ENCODE measurements at regions not wholly inside any gene's neighbourhood (a gene's known extent, or its start where the extent isn't known, plus 50 kb on each side); places are given as distances from the start of the nearest gene placed in this dataset.

GRCh38 chr10:128541926-128542475 is 415.8 kb upstream of the MKI67 start:
- intact Hi-C loops (cut with micrococcal nuclease; ENCODE audit: unreplicated experiment), result no loop called here
- TF ChIP-seq GLMP (CRISPR knock-in tag; IDR thresholded peaks at IDR 0.05; ENCODE audit: borderline replicate concordance) (no peak), HNF1A (IDR thresholded peaks at IDR 0.05; ENCODE audit: low read depth) (no peak), HNF1A (CRISPR knock-in tag; IDR thresholded peaks at IDR 0.05; ENCODE audit: borderline replicate concordance) (no peak), LCORL (IDR thresholded peaks at IDR 0.05) (no peak), LCORL (CRISPR knock-in tag; IDR thresholded peaks at IDR 0.05) (no peak), NCOA1 (CRISPR knock-in tag; IDR thresholded peaks at IDR 0.05) (no peak), ZBTB10 (CRISPR knock-in tag; IDR thresholded peaks at IDR 0.05; ENCODE audit: borderline replicate concordance) (no peak), TBL1XR1 (IDR thresholded peaks at IDR 0.05; ENCODE audit: borderline replicate concordance, low read length, partially characterized antibody) (no peak), IKZF5 (CRISPR knock-in tag; IDR thresholded peaks at IDR 0.05) (no peak), HDAC6 (IDR thresholded peaks at IDR 0.05; ENCODE audit: low read depth, low read length) (no peak), BRCA1 (CRISPR knock-in tag; IDR thresholded peaks at IDR 0.05) (no peak)
- Histone ChIP-seq H3K27ac (ENCODE audit: extremely low read length, insufficient read depth, low read length) (no peak overlapping the region), H3K36me3 (replicated peaks in 1 of 2; ENCODE audit: control insufficient read depth in 1 of 2, insufficient read depth in 2 of 2, low read length in 2 of 2) (no peaks in the 10 kb centered on the region), H3K9me3 (ENCODE audit: low read length) (no peaks in the 10 kb centered on the region), H2AFZ (ENCODE audit: low read length) (no peak overlapping the region), H4K20me1 (ENCODE audit: insufficient read depth, low read length) (no peaks in the 10 kb centered on the region), H3K9ac (ENCODE audit: insufficient read depth, low read depth, low read length) (no peak overlapping the region), H3K4me1 (ENCODE audit: insufficient read depth, low read length) (no peaks in the 10 kb centered on the region), H3K4me2 (ENCODE audit: low read depth, low read length) (no peak overlapping the region), H3K79me2 (ENCODE audit: insufficient read depth, low read length) (no peaks in the 10 kb centered on the region), H3K4me3 (replicated peaks in 1 of 3; ENCODE audit: insufficient read depth in 1 of 3, low read depth in 2 of 3, low read length in 3 of 3) (no peak overlapping the region), H3K27me3 (ENCODE audit: control insufficient read depth in 1 of 2, insufficient read depth in 2 of 2, low read length in 2 of 2) (peaks cover 5 to 66% of the 10 kb centered on the region in 2 experiments; a peak in 4 of 5 replicates)
- 2% methylated on average over 2 of the region's 2 CpGs for WGBS (ENCODE audit: low lambda C conversion rate)
- ChIA-PET POLR2A (no interaction called here), CTCF (ENCODE audit: low intra/inter-chr PET ratio, low total read pairs) (no interaction called here)
- no peak for DNase-seq (ENCODE audit: low spot score)
- no peak for ATAC-seq
- FAIRE-seq, result no peak
- in situ Hi-C loops (cut with HindIII; ENCODE audit: extremely low pct_ligation_motif_present, low pct_unique_long_range_greater_than_20kb), result loop anchor here (25.0 kb wide), 1 partner anchor 455 kb away; no protein-coding TSS in a partner anchor
- no TSS peak for BruUV-seq (replicated peaks)

Measured in HepG2 (cell line).